Thymus (tissue), 11 donors: ENCODE measurements at regions not wholly inside any gene's neighbourhood (a gene's known extent, or its start where the extent isn't known, plus 50 kb on each side); places are given as distances from the start of the nearest gene placed in this dataset.

ENCODE experiments used
- DNase-seq, 9 donors: peaks; one replicate each; pipeline ENCODE4 v3.0.0-alpha.2; 2013; ENCODE audit warnings: low spot score in 9 of 9, low read depth in 6 of 9, missing footprints in 1 of 9
- H3K27ac ChIP-seq, 2 donors: one replicate each; pipeline ENCODE4 v1.5.1; 2013; ENCODE audit warnings: control low read depth in 1 of 2, low read depth in 1 of 2, low read length in 1 of 2, mild to moderate bottlenecking in 1 of 2, moderate library complexity in 1 of 2
- H3K27me3 ChIP-seq, 2 donors: one replicate each; pipeline ENCODE4 v1.5.1; 2013; ENCODE audit warnings: low read length in 1 of 2; ENCODE audit not compliant: control insufficient read depth in 2 of 2, insufficient read depth in 1 of 2
- H3K36me3 ChIP-seq, 2 donors: one replicate each; pipeline ENCODE4 v1.5.1; 2013; ENCODE audit warnings: low read length in 1 of 2, mild to moderate bottlenecking in 1 of 2, moderate library complexity in 1 of 2; ENCODE audit not compliant: control insufficient read depth in 2 of 2, insufficient read depth in 2 of 2
- H3K4me1 ChIP-seq, 2 donors: one replicate each; pipeline ENCODE4 v1.5.1; 2013; ENCODE audit warnings: low read length in 2 of 2; ENCODE audit not compliant: control insufficient read depth in 2 of 2, insufficient read depth in 2 of 2
- H3K4me3 ChIP-seq, 2 donors: one replicate each; pipeline ENCODE4 v1.5.1; 2013; ENCODE audit warnings: low read length in 2 of 2, control low read depth in 1 of 2, mild to moderate bottlenecking in 1 of 2
- H3K9me3 ChIP-seq, 2 donors: one replicate each; pipeline ENCODE4 v1.5.1; 2013; ENCODE audit warnings: low read length in 1 of 2, mild to moderate bottlenecking in 1 of 2; ENCODE audit not compliant: control insufficient read depth in 2 of 2, insufficient read depth in 1 of 2
- WGBS: extraction: QIAGEN DNeasy Blood & Tissue Kit; methylation state at CpG from one replicate; pipeline ENCODE4 v1.1.7; 2013; 5-methylcytosine and 5-hydroxymethylcytosine counted together
- donor health status: healthy.

- Histone ChIP-seq H3K27me3 (no peaks in the 10 kb centered on the region), H3K36me3 (no peaks in the 10 kb centered on the region), H3K4me1 (no peaks in the 10 kb centered on the region), H3K4me3 (no peak overlapping the region), H3K9me3 (peaks cover 0 to 6% of the 10 kb centered on the region in 2 donors), H3K27ac (no peak overlapping the region)
- DNase-seq, result no peak
- WGBS, result 78% methylated on average over 5 of the region's 5 CpGs
Measured at GRCh38 chr10:57507788-57508187, 759.9 kb downstream of the IPMK start.

GRCh38 chr10:57506414-57507094 lies 761.1 kb downstream of the IPMK start:
- no peak for DNase-seq
- Histone ChIP-seq H3K4me1 (no peaks in the 10 kb centered on the region), H3K27me3 (no peaks in the 10 kb centered on the region), H3K4me3 (no peak overlapping the region), H3K27ac (no peak overlapping the region), H3K9me3 (peaks cover 0 to 6% of the 10 kb centered on the region in 2 donors), H3K36me3 (no peaks in the 10 kb centered on the region)
- 82% methylated on average over 10 of the region's 10 CpGs for WGBS

- no peaks in the 10 kb centered on the region for H3K27me3 ChIP-seq
- H3K27ac ChIP-seq, result no peak overlapping the region
- WGBS, result 87% methylated on average over 2 of the region's 2 CpGs
- no peaks in the 10 kb centered on the region for H3K36me3 ChIP-seq
- DNase-seq, result no peak
- H3K4me3 ChIP-seq, result no peak overlapping the region
- no peaks in the 10 kb centered on the region for H3K9me3 ChIP-seq
- H3K4me1 ChIP-seq, result no peaks in the 10 kb centered on the region
Measured at GRCh38 chr10:57494486-57494885, 773.2 kb downstream of the IPMK start.

- no peaks in the 10 kb centered on the region for H3K36me3 ChIP-seq
- no peak for DNase-seq
- H3K4me1 ChIP-seq, result no peaks in the 10 kb centered on the region
- WGBS, result 52% methylated on average over 1 of the region's 1 CpG
- H3K27ac ChIP-seq, result no peak overlapping the region
- H3K4me3 ChIP-seq, result no peak overlapping the region
- no peaks in the 10 kb centered on the region for H3K27me3 ChIP-seq
- H3K9me3 ChIP-seq, result no peaks in the 10 kb centered on the region
Measured at GRCh38 chr10:57482259-57482658, 785.4 kb downstream of the IPMK start.

GRCh38 chr10:57472823-57473619 lies 794.7 kb downstream of the IPMK start:
- Histone ChIP-seq H3K4me3 (no peak overlapping the region), H3K27me3 (no peaks in the 10 kb centered on the region), H3K27ac (no peak overlapping the region), H3K36me3 (no peaks in the 10 kb centered on the region), H3K9me3 (no peaks in the 10 kb centered on the region), H3K4me1 (no peaks in the 10 kb centered on the region)
- WGBS, result 90% methylated on average over 2 of the region's 2 CpGs
- no peak for DNase-seq

GRCh38 chr10:57468894-57469432 lies 798.7 kb downstream of the IPMK start:
- H3K4me3 ChIP-seq, result no peak overlapping the region
- H3K36me3 ChIP-seq, result no peaks in the 10 kb centered on the region
- DNase-seq, result no peak
- H3K27me3 ChIP-seq, result no peaks in the 10 kb centered on the region
- no peaks in the 10 kb centered on the region for H3K9me3 ChIP-seq
- H3K27ac ChIP-seq, result no peak overlapping the region
- 60% methylated on average over 4 of the region's 4 CpGs for WGBS
- no peaks in the 10 kb centered on the region for H3K4me1 ChIP-seq

- H3K36me3 ChIP-seq, result no peaks in the 10 kb centered on the region
- no peak for DNase-seq
- WGBS, result 90% methylated on average over 2 of the region's 2 CpGs
- H3K27me3 ChIP-seq, result no peaks in the 10 kb centered on the region
- no peak overlapping the region for H3K4me3 ChIP-seq
- H3K9me3 ChIP-seq, result no peaks in the 10 kb centered on the region
- H3K4me1 ChIP-seq, result no peaks in the 10 kb centered on the region
- no peak overlapping the region for H3K27ac ChIP-seq
Measured at GRCh38 chr10:57465155-57465554, 802.5 kb downstream of the IPMK start.

- no peaks in the 10 kb centered on the region for H3K27me3 ChIP-seq
- no peaks in the 10 kb centered on the region for H3K36me3 ChIP-seq
- H3K4me3 ChIP-seq, result no peak overlapping the region
- H3K4me1 ChIP-seq, result no peaks in the 10 kb centered on the region
- DNase-seq, result no peak
- H3K9me3 ChIP-seq, result no peaks in the 10 kb centered on the region
- H3K27ac ChIP-seq, result no peak overlapping the region
- WGBS, result 88% methylated on average over 1 of the region's 1 CpG
Measured at GRCh38 chr10:57460540-57460939, 807.2 kb downstream of the IPMK start.

GRCh38 chr10:57457972-57458512 lies 809.7 kb downstream of the IPMK start:
- Histone ChIP-seq H3K4me3 (no peak overlapping the region), H3K27ac (no peak overlapping the region), H3K9me3 (no peaks in the 10 kb centered on the region), H3K36me3 (no peaks in the 10 kb centered on the region), H3K27me3 (no peaks in the 10 kb centered on the region), H3K4me1 (no peaks in the 10 kb centered on the region)
- 90% methylated on average over 3 of the region's 3 CpGs for WGBS
- DNase-seq, result no peak
